ENCODE measurements at regions not wholly inside any gene's neighbourhood (a gene's known extent, or its start where the extent isn't known, plus 50 kb on each side); places are given as distances from the start of the nearest gene placed in this dataset.

DNA sequence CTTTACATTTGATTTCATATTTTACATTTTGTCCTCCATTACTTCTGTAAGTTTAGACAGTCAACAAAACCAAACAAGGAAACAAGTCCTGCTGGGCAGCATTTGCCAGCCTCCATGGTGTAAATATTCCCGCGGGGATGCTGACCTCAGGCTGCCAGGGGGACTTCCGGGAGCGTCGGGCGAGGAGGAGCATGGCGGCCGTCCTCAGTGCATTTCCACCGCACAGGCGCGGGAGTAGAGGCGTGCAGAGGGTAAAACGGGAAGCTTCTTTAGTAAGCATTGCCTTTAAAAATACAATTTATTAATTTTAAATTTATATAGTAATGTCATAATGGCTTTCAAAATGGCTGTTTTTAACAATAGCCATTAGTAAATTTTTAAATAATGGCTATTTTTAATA lies 385.3 kb upstream of the IRX4 start:
- ATAC-seq (no peak), DNase-seq (ENCODE audit: low spot score) (no peak)
- Histone ChIP-seq H3K79me2 (replicated peaks; ENCODE audit: insufficient read depth) (no peaks in the 10 kb centered on the region), H3K4me2 (no peak overlapping the region), H3K27me3 (ENCODE audit: insufficient read depth) (no peaks in the 10 kb centered on the region), H2AFZ (no peak overlapping the region), H3K4me1 (ENCODE audit: insufficient read depth) (no peaks in the 10 kb centered on the region), H3K36me3 (ENCODE audit: insufficient read depth) (no peaks in the 10 kb centered on the region), H4K20me1 (replicated peaks; ENCODE audit: insufficient read depth) (no peaks in the 10 kb centered on the region), H3K27ac (ENCODE audit: low read depth) (no peak overlapping the region), H3F3A (replicated peaks; ENCODE audit: low read depth) (no peaks in the 10 kb centered on the region), H3K9me2 (ENCODE audit: insufficient read depth) (no peaks in the 10 kb centered on the region), H3K4me3 (no peak overlapping the region)
- TF ChIP-seq, protein P1, sequence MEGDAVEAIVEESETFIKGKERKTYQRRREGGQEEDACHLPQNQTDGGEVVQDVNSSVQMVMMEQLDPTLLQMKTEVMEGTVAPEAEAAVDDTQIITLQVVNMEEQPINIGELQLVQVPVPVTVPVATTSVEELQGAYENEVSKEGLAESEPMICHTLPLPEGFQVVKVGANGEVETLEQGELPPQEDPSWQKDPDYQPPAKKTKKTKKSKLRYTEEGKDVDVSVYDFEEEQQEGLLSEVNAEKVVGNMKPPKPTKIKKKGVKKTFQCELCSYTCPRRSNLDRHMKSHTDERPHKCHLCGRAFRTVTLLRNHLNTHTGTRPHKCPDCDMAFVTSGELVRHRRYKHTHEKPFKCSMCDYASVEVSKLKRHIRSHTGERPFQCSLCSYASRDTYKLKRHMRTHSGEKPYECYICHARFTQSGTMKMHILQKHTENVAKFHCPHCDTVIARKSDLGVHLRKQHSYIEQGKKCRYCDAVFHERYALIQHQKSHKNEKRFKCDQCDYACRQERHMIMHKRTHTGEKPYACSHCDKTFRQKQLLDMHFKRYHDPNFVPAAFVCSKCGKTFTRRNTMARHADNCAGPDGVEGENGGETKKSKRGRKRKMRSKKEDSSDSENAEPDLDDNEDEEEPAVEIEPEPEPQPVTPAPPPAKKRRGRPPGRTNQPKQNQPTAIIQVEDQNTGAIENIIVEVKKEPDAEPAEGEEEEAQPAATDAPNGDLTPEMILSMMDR (conservative IDR thresholded peaks at IDR 0.05; ENCODE audit: low read depth in 2 of 2) = no peak
- TF ChIP-seq NANOG (IDR thresholded peaks at IDR 0.05; ENCODE audit: borderline replicate concordance) = no peak
- TF ChIP-seq, protein P2, sequence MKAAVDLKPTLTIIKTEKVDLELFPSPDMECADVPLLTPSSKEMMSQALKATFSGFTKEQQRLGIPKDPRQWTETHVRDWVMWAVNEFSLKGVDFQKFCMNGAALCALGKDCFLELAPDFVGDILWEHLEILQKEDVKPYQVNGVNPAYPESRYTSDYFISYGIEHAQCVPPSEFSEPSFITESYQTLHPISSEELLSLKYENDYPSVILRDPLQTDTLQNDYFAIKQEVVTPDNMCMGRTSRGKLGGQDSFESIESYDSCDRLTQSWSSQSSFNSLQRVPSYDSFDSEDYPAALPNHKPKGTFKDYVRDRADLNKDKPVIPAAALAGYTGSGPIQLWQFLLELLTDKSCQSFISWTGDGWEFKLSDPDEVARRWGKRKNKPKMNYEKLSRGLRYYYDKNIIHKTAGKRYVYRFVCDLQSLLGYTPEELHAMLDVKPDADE (IDR thresholded peaks at IDR 0.05) = no peak
- no peak for TF ChIP-seq STAT1 (IDR thresholded peaks at IDR 0.05; ENCODE audit: unreplicated experiment)
- TF ChIP-seq, protein P3, sequence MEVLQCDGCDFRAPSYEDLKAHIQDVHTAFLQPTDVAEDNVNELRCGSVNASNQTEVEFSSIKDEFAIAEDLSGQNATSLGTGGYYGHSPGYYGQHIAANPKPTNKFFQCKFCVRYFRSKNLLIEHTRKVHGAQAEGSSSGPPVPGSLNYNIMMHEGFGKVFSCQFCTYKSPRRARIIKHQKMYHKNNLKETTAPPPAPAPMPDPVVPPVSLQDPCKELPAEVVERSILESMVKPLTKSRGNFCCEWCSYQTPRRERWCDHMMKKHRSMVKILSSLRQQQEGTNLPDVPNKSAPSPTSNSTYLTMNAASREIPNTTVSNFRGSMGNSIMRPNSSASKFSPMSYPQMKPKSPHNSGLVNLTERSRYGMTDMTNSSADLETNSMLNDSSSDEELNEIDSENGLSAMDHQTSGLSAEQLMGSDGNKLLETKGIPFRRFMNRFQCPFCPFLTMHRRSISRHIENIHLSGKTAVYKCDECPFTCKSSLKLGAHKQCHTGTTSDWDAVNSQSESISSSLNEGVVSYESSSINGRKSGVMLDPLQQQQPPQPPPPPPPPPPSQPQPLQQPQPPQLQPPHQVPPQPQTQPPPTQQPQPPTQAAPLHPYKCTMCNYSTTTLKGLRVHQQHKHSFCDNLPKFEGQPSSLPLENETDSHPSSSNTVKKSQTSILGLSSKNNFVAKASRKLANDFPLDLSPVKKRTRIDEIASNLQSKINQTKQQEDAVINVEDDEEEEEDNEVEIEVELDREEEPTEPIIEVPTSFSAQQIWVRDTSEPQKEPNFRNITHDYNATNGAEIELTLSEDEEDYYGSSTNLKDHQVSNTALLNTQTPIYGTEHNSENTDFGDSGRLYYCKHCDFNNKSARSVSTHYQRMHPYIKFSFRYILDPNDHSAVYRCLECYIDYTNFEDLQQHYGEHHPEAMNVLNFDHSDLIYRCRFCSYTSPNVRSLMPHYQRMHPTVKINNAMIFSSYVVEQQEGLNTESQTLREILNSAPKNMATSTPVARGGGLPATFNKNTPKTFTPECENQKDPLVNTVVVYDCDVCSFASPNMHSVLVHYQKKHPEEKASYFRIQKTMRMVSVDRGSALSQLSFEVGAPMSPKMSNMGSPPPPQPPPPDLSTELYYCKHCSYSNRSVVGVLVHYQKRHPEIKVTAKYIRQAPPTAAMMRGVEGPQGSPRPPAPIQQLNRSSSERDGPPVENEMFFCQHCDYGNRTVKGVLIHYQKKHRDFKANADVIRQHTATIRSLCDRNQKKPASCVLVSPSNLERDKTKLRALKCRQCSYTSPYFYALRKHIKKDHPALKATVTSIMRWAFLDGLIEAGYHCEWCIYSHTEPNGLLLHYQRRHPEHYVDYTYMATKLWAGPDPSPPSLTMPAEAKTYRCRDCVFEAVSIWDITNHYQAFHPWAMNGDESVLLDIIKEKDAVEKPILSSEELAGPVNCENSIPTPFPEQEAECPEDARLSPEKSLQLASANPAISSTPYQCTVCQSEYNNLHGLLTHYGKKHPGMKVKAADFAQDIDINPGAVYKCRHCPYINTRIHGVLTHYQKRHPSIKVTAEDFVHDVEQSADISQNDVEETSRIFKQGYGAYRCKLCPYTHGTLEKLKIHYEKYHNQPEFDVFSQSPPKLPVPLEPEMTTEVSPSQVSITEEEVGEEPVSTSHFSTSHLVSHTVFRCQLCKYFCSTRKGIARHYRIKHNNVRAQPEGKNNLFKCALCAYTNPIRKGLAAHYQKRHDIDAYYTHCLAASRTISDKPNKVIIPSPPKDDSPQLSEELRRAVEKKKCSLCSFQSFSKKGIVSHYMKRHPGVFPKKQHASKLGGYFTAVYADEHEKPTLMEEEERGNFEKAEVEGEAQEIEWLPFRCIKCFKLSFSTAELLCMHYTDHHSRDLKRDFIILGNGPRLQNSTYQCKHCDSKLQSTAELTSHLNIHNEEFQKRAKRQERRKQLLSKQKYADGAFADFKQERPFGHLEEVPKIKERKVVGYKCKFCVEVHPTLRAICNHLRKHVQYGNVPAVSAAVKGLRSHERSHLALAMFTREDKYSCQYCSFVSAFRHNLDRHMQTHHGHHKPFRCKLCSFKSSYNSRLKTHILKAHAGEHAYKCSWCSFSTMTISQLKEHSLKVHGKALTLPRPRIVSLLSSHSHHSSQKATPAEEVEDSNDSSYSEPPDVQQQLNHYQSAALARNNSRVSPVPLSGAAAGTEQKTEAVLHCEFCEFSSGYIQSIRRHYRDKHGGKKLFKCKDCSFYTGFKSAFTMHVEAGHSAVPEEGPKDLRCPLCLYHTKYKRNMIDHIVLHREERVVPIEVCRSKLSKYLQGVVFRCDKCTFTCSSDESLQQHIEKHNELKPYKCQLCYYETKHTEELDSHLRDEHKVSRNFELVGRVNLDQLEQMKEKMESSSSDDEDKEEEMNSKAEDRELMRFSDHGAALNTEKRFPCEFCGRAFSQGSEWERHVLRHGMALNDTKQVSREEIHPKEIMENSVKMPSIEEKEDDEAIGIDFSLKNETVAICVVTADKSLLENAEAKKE (CRISPR knock-in tag; IDR thresholded peaks at IDR 0.05) = no peak
- Mint-ChIP-seq H3K27me3 (ENCODE audit: insufficient read depth, low read depth, poor library complexity) (peaks cover 3% of the 10 kb centered on the region), H3K9me3 (no peaks in the 10 kb centered on the region; the same call in 2 of the 3 replicates), H3K4me1 (peaks cover 9% of the 10 kb centered on the region), H3K27ac (no peak overlapping the region), H3K36me3 (ENCODE audit: low read depth) (no peaks in the 10 kb centered on the region), H3K4me3 (no peak overlapping the region)

Data from GM23338 (cell line).